PC-3 (cell line): ENCODE measurements at regions not wholly inside any gene's neighbourhood (a gene's known extent, or its start where the extent isn't known, plus 50 kb on each side); places are given as distances from the start of the nearest gene placed in this dataset.

ENCODE experiments used
- ATAC-seq: fragments of 200-7000 bp; cut with Tn5 transposase; 2 replicates; pipeline ENCODE4 v1.9.1; 2020; ENCODE audit warnings: mild to moderate bottlenecking, moderate library complexity
- BruUV-seq: library from RNA; stranded (reverse); fragments of 400-500 nt; replicated peaks from 2 replicates; lab custom pipeline; 2021; lab: Mats Ljungman, UMichigan
- CTCF ChIA-PET: fragments of 300-600 bp; sonication (Branson Sonifier 250); formaldehyde crosslinking; loops from one replicate; lab custom pipeline; 2022; ENCODE audit warnings: antibody characterized with exemption; lab: Charles Lee
- POLR2A ChIA-PET: fragments of 300-600 bp; sonication (Branson Sonifier 250); formaldehyde crosslinking; loops from one replicate; lab custom pipeline; 2022; ENCODE audit warnings: antibody characterized with exemption; ENCODE audit not compliant: unreplicated experiment; lab: Charles Lee
- DNase-seq: peaks from one replicate; pipeline ENCODE4 v3.0.0-alpha.2; 2015
- H2AFZ ChIP-seq: fragments of 300-600 bp; sonication (generic); 2 replicates; pipeline ENCODE4 v1.6.0; 2016; ENCODE audit warnings: antibody characterized with exemption, low read length
- H3F3A ChIP-seq: fragments of 300-600 bp; sonication (generic); one replicate; pipeline ENCODE4 v1.6.0; 2017; ENCODE audit warnings: antibody characterized with exemption, low read length, control low read depth, mild to moderate bottlenecking; ENCODE audit not compliant: unreplicated experiment
- H3K27ac ChIP-seq: fragments of 300-600 bp; sonication (generic); 2 replicates; pipeline ENCODE4 v1.5.1; 2016; ENCODE audit warnings: mild to moderate bottlenecking, low read length
- H3K27me3 ChIP-seq: fragments of 300-600 bp; sonication (generic); 2 replicates; pipeline ENCODE4 v1.6.1; 2016; ENCODE audit warnings: low read length, mixed read lengths
- H3K36me3 ChIP-seq: fragments of 300-600 bp; sonication (generic); 2 replicates; pipeline ENCODE4 v1.6.1; 2016; ENCODE audit warnings: low read depth, mixed run types, low read length, mixed read lengths
- H3K4me1 ChIP-seq: fragments of 300-600 bp; sonication (generic); 2 replicates; pipeline ENCODE4 v1.5.1; 2016; ENCODE audit warnings: low read length; ENCODE audit not compliant: insufficient read depth
- H3K4me2 ChIP-seq: fragments of 300-600 bp; sonication (generic); 2 replicates; pipeline ENCODE4 v1.6.0; 2016; ENCODE audit warnings: low read length
- H3K4me3 ChIP-seq: fragments of 300-600 bp; sonication (generic); 2 replicates; pipeline ENCODE4 v1.5.1; 2016; ENCODE audit warnings: mild to moderate bottlenecking, low read length, mixed read lengths
- H3K79me2 ChIP-seq: fragments of 300-600 bp; sonication (generic); 2 replicates; pipeline ENCODE4 v1.6.1; 2017; ENCODE audit warnings: low read length, mixed read lengths
- H3K9ac ChIP-seq: fragments of 300-600 bp; sonication (generic); 2 replicates; pipeline ENCODE4 v1.6.0; 2016; ENCODE audit warnings: mild to moderate bottlenecking, low read length
- H3K9me2 ChIP-seq: fragments of 300-600 bp; sonication (generic); replicated peaks from 2 replicates; pipeline ENCODE4 v1.6.1; 2016; ENCODE audit warnings: mixed run types, low read length, mixed read lengths
- H3K9me3 ChIP-seq: fragments of 300-600 bp; sonication (generic); 2 replicates; pipeline ENCODE4 v1.6.1; 2016; ENCODE audit warnings: low read length, mixed read lengths
- H4K20me1 ChIP-seq: fragments of 300-600 bp; sonication (generic); 2 replicates; pipeline ENCODE4 v1.6.1; 2016; ENCODE audit warnings: low read length, mixed read lengths
- CTCF ChIP-seq: fragments of 300-600 bp; sonication (generic); conservative IDR thresholded peaks from 2 replicates; pipeline ENCODE4 v1.5.1; 2017; ENCODE audit warnings: antibody characterized with exemption, low read depth, mild to moderate bottlenecking, low read length
- EZH2 ChIP-seq: fragments of 300-600 bp; sonication (generic); IDR thresholded peaks from one replicate; pipeline ENCODE4 v1.6.1; 2017; ENCODE audit warnings: antibody characterized with exemption, mild to moderate bottlenecking, low read length; ENCODE audit not compliant: unreplicated experiment
- EZH2phosphoT487 ChIP-seq: fragments of 300-600 bp; sonication (generic); IDR thresholded peaks from 2 replicates; pipeline ENCODE4 v1.6.1; 2018; ENCODE audit warnings: mild to moderate bottlenecking, antibody characterized with exemption, low read length, borderline replicate concordance
- intact Hi-C: fragments of 100-400 bp; cut with micrococcal nuclease; formaldehyde crosslinking; loops from 2 replicates; pipeline ENCODE4 v1.9.0; 2023

DNA sequence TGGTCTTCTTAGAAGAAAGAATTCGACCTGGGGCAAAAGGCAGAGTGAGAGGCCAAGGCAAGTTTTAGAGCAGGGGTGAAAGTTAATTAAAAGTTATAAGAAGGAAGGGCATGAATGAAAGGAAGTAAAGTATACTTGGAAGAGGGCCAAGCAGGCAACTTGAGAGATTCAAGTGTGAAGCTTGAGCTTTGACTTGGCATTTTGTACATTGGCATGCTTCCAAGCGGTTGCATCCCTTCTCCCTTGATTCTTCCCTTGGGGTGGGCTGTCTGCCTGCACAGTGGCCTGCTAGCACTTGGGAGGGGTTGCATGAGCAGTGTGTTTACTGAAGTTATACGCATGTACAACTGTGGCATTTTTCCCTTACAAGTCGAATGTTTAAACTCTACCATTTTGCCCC lies 74.8 kb upstream of the MGAT4C start:
- Histone ChIP-seq H3K4me1 (no peaks in the 10 kb centered on the region), H3K9me2 (no peaks in the 10 kb centered on the region), H2AFZ (no peak overlapping the region), H3K9me3 (no peaks in the 10 kb centered on the region), H3F3A (no peaks in the 10 kb centered on the region), H3K4me2 (no peak overlapping the region), H3K9ac (no peak overlapping the region), H3K27me3 (no peaks in the 10 kb centered on the region), H3K4me3 (no peak overlapping the region), H3K27ac (no peak overlapping the region), H3K79me2 (no peaks in the 10 kb centered on the region), H4K20me1 (no peaks in the 10 kb centered on the region), H3K36me3 (no peaks in the 10 kb centered on the region)
- no peak for DNase-seq
- BruUV-seq, result no TSS peak
- no peak for ATAC-seq
- CTCF ChIA-PET, result no interaction called here
- TF ChIP-seq EZH2phosphoT487, result no peak
- TF ChIP-seq EZH2, result no peak
- TF ChIP-seq CTCF, result no peak
- intact Hi-C loops, result no loop called here
- POLR2A ChIA-PET, result no interaction called here

DNA sequence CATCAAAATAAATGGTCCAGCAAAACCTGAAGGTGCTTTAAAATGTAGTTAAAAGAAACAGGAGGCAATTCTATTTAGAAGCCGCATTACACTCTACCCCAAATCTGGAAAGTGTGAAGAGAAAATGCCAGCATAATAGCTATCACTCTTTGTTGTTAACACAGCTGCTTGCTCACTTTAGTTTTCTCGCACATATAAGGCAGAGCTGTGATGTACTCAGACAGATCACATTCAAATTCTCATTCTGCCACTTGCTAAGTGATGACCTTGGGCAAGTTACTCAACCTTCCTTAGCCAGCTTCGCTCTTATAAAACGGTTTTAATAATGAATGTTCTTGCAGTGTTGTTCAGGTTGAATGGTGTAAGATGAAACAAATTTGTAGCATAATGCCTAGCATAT lies 56.0 kb upstream of the MGAT4C start:
- BruUV-seq, result no TSS peak
- no peaks in the 10 kb centered on the region for H4K20me1 ChIP-seq
- no peaks in the 10 kb centered on the region for H3K79me2 ChIP-seq
- ATAC-seq (no peak), DNase-seq (no peak)
- TF ChIP-seq EZH2, result no peak
- H3K4me3 ChIP-seq, result no peak overlapping the region
- H3K4me2 ChIP-seq, result no peak overlapping the region
- no peak overlapping the region for H3K9ac ChIP-seq
- H3K9me2 ChIP-seq, result no peaks in the 10 kb centered on the region
- H3F3A ChIP-seq, result no peaks in the 10 kb centered on the region
- no peaks in the 10 kb centered on the region for H3K36me3 ChIP-seq
- intact Hi-C loops, result no loop called here
- no peaks in the 10 kb centered on the region for H3K27me3 ChIP-seq
- H2AFZ ChIP-seq, result no peak overlapping the region
- ChIA-PET CTCF (no interaction called here), POLR2A (no interaction called here)
- no peak overlapping the region for H3K27ac ChIP-seq
- H3K4me1 ChIP-seq, result no peaks in the 10 kb centered on the region
- H3K9me3 ChIP-seq, result no peaks in the 10 kb centered on the region
